ENCODE measurements at regions not wholly inside any gene's neighbourhood (a gene's known extent, or its start where the extent isn't known, plus 50 kb on each side); places are given as distances from the start of the nearest gene placed in this dataset.

DNA sequence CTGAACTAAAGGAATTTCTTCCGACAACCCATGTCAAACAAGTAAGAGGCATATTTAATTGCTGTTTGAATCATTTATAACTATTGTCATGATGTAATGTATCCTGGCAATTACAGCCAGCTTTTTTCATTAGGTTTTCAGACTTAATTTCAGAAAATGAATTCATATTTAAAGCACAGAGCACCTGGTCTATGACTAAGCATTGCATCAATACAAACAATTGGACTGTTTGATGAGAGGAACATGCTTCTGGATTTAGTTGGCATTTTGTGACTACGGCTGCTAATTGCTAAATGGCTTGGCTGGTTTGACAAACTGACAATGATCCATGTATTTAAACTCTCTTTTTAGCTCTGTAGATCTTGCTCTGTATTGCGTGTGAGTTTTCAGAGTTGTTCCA lies 853.4 kb downstream of the NCAM2 start:
- no peaks in the 10 kb centered on the region for H3K4me1 ChIP-seq
- TF ChIP-seq POLR2AphosphoS5 (IDR thresholded peaks at IDR 0.05) (no peak), POLR2A (IDR thresholded peaks at IDR 0.05) (no peak), EP300 (IDR thresholded peaks at IDR 0.05) (no peak)
- TF ChIP-seq, protein P1, sequence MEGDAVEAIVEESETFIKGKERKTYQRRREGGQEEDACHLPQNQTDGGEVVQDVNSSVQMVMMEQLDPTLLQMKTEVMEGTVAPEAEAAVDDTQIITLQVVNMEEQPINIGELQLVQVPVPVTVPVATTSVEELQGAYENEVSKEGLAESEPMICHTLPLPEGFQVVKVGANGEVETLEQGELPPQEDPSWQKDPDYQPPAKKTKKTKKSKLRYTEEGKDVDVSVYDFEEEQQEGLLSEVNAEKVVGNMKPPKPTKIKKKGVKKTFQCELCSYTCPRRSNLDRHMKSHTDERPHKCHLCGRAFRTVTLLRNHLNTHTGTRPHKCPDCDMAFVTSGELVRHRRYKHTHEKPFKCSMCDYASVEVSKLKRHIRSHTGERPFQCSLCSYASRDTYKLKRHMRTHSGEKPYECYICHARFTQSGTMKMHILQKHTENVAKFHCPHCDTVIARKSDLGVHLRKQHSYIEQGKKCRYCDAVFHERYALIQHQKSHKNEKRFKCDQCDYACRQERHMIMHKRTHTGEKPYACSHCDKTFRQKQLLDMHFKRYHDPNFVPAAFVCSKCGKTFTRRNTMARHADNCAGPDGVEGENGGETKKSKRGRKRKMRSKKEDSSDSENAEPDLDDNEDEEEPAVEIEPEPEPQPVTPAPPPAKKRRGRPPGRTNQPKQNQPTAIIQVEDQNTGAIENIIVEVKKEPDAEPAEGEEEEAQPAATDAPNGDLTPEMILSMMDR (IDR thresholded peaks at IDR 0.05) = no peak
- H3K36me3 ChIP-seq = no peaks in the 10 kb centered on the region
- H3K4me3 ChIP-seq = no peak overlapping the region
- no peaks in the 10 kb centered on the region for H3K9me3 ChIP-seq
- DNase-seq = no peak
- no peak overlapping the region for H3K27ac ChIP-seq
- no peak for ATAC-seq (ENCODE audit: low FRiP score in 2 of 2)
- no peaks in the 10 kb centered on the region for H3K27me3 ChIP-seq
- whole genome bisulfite sequencing, 2 donors = 67 to 71% methylated on average over 3 of the region's 3 CpGs

DNA sequence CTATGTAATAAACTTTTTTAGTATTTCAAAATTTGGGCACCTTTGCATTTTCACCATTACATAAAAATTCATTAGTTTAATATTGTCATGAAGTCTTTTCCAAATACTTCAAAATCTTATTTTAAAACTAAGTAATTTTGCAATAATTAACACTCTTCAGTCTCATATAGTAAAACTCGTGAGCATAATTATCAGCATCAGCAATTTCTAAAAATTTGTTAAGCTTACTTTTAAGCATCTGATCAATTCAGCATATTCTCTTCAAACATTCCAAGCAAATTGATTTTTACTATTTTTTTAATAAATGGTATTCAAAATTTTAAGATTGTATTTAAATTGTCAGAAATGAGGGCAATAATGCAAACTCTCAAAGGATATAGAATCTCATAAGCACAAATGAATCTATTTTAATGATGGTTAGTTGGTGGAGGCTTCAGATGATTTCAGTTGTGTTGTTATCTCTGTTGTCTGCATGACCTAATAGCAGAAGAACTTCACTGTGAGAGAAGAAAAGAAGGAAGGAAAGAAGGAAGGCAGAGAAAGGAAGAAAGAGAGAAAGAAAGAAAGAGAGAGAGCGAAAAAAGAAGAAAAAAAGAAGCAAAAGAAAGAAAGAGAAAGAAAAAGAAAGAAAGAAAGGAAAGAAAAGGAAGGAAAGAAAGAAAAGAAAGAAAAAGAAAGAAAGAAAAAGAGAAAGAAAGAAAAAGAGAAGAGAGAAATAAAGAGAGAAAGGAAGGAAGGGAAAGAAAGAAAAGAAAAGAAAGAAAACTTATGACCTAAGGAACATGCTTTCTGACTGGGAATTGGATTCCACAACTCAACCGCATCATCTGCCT lies 860.5 kb downstream of the NCAM2 start:
- DNase-seq = no peak
- no peaks in the 10 kb centered on the region for H3K27me3 ChIP-seq
- no peaks in the 10 kb centered on the region for H3K9me3 ChIP-seq
- no peak overlapping the region for H3K27ac ChIP-seq
- no peaks in the 10 kb centered on the region for H3K4me1 ChIP-seq
- H3K4me3 ChIP-seq = no peak overlapping the region
- no peaks in the 10 kb centered on the region for H3K36me3 ChIP-seq
- 81% methylated on average over 3 of the region's 3 CpGs for WGBS, 2 donors
- no peak for TF ChIP-seq POLR2A (IDR thresholded peaks at IDR 0.05)
- TF ChIP-seq, protein P1 (IDR thresholded peaks at IDR 0.05) = no peak
- TF ChIP-seq EP300 (IDR thresholded peaks at IDR 0.05) = no peak
- no peak for TF ChIP-seq POLR2AphosphoS5 (IDR thresholded peaks at IDR 0.05)
- ATAC-seq (ENCODE audit: low FRiP score in 2 of 2) = no peak

DNA sequence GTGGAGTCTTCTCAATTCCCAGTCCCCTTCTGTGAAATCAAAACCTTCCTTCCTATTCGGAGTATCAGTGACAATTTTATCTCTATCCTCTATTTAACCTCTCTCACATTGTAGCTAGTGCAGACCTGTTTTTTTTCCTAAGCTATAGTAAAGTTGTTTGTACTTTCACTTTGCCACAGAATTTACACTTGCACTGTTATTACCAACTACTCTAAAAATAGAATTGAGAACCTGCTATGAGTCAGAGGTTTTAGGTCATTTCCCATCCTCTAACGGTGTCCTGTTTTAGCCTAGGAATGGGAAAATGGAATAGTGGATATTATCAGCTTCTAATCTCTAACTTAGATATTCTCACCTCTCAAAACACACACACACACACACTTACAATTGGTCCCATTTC lies 862.7 kb downstream of the NCAM2 start:
- no peak overlapping the region for H3K4me3 ChIP-seq
- H3K4me1 ChIP-seq = no peaks in the 10 kb centered on the region
- no peaks in the 10 kb centered on the region for H3K36me3 ChIP-seq
- no peak for DNase-seq
- H3K9me3 ChIP-seq = no peaks in the 10 kb centered on the region
- 24 to 25% methylated on average over 2 of the region's 2 CpGs for WGBS, 2 donors
- TF ChIP-seq, protein P1 (IDR thresholded peaks at IDR 0.05) = no peak
- no peak for TF ChIP-seq POLR2A (IDR thresholded peaks at IDR 0.05)
- ATAC-seq (ENCODE audit: low FRiP score in 2 of 2) = no peak
- H3K27me3 ChIP-seq = no peaks in the 10 kb centered on the region
- H3K27ac ChIP-seq = no peak overlapping the region

DNA sequence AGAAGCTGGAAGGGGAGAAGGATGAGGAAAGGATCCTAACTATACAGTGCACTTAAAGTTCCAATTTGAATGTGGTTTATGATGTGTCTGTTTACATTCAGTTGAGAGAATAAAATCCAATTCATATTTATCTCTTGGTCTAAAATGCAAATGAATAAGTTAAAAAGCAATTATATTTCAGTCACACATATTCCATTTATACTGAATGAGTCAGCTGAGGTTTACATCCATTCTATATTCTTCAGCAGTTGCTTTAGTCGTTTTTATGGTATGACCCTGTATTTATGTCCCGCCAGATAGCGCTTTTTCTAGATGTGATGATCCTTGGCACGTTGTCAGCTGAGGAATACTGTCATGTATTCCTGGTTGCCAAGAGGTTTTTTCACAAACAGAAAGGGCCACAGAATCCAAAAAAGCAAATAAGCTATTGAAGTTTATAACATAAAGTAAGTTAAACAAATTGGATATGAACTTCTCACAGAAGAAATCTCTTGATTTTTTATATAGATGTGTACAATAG lies 866.2 kb downstream of the NCAM2 start:
- DNase-seq (no peak), ATAC-seq (ENCODE audit: low FRiP score in 2 of 2) (no peak)
- WGBS, 2 donors = 61 to 67% methylated on average over 4 of the region's 4 CpGs
- Histone ChIP-seq H3K27ac (no peak overlapping the region), H3K9me3 (no peaks in the 10 kb centered on the region), H3K4me3 (no peak overlapping the region), H3K36me3 (no peaks in the 10 kb centered on the region), H3K27me3 (no peaks in the 10 kb centered on the region), H3K4me1 (no peaks in the 10 kb centered on the region)
- TF ChIP-seq EP300 (IDR thresholded peaks at IDR 0.05) (no peak), POLR2AphosphoS5 (IDR thresholded peaks at IDR 0.05) (no peak), POLR2A (IDR thresholded peaks at IDR 0.05) (no peak)
- TF ChIP-seq, protein P1 (IDR thresholded peaks at IDR 0.05) = no peak

Measured in upper lobe of left lung (tissue), 6 donors.